ENCODE measurements at regions not wholly inside any gene's neighbourhood (a gene's known extent, or its start where the extent isn't known, plus 50 kb on each side); places are given as distances from the start of the nearest gene placed in this dataset.

- TF ChIP-seq ZBTB40 (IDR thresholded peaks at IDR 0.05; ENCODE audit: borderline replicate concordance), result no peak
- no peak for TF ChIP-seq CUX1 (IDR thresholded peaks at IDR 0.05; ENCODE audit: insufficient replicate concordance, low read depth, low read length)
- TF ChIP-seq CREB1 (IDR thresholded peaks at IDR 0.05; ENCODE audit: low read depth), result no peak
Measured at GRCh38 chr6:117783279-117783678, 108.0 kb downstream of the NUS1 start (continued).
